ENCODE measurements at regions not wholly inside any gene's neighbourhood (a gene's known extent, or its start where the extent isn't known, plus 50 kb on each side); places are given as distances from the start of the nearest gene placed in this dataset.

DNA sequence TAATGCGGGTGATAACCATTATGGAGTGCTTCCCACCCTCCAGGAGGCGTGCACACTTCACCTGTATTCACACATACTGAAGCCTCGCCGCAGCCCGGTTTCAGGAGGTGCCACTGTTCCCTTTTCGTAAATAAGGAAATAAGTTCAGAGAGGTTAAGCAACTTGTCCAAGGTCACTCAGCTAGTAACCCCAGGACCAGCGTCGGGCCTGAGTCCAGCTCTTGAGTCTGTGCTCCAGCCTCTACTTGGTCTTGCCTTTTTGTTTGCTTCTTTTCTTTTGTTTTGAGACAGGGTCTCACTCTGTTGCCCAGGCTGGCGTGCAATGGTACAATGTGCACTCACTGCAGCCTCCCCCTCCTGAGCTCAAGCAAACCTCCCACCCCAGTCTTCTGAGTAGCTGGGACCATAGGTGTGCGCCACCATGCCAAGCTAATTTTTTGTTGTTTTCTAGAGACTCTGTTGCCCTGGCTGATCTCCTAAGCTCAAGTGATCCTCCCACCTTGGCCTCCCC is 63.5 kb upstream of the CIBAR2 start:
- Histone ChIP-seq H4K20me1 (ENCODE audit: insufficient read depth, low read length) (peaks cover 78% of the 10 kb centered on the region), H3K27ac (ENCODE audit: insufficient read depth, low read length) (no peak overlapping the region), H4K8ac (ENCODE audit: low read depth in 2 of 2, low read length in 2 of 2) (peak overlapping the region in 1 of 2 experiments; percentile 85; a peak in 2 of 4 replicates), H2AFZ (replicated peaks; ENCODE audit: low read length, poor library complexity) (no peak overlapping the region), H2AK5ac (ENCODE audit: low read depth, low read length) (peak overlapping the region; percentile 94), H3K27me3 (ENCODE audit: control insufficient read depth, insufficient read depth, low read length) (no peaks in the 10 kb centered on the region), H3K4me2 (ENCODE audit: low read depth, low read length) (no peak overlapping the region), H4K91ac (ENCODE audit: insufficient read depth, low read depth, low read length) (peak overlapping the region; percentile 94; the same call in 1 of the 2 replicates), H3K9me3 (ENCODE audit: control insufficient read depth, insufficient read depth, low read length) (no peaks in the 10 kb centered on the region), H3K4me1 (ENCODE audit: control insufficient read depth, insufficient read depth, low read length) (peaks cover 37% of the 10 kb centered on the region), H3K14ac (replicated peaks; ENCODE audit: low read depth, low read length) (no peak overlapping the region), H3K23ac (ENCODE audit: low read depth, low read length) (no peak overlapping the region), H3K79me1 (ENCODE audit: low read depth in 1 of 2, low read length in 2 of 2) (peaks cover 17 to 96% of the 10 kb centered on the region in 2 experiments), H3K18ac (ENCODE audit: low read depth, low read length) (no peak overlapping the region), H2BK5ac (ENCODE audit: low read depth, low read length, poor library complexity, severe bottlenecking) (peak overlapping the region; percentile 88), H3K36me3 (ENCODE audit: control insufficient read depth, insufficient read depth, low read length) (peaks cover 17% of the 10 kb centered on the region), H3K4me3 (ENCODE audit: insufficient read depth, low read depth, low read length) (no peak overlapping the region), H2BK20ac (ENCODE audit: low read depth, low read length) (peak overlapping the region; percentile 8), H3K9me1 (ENCODE audit: insufficient read depth, low read length) (peaks cover 9% of the 10 kb centered on the region), H2BK120ac (ENCODE audit: low read depth, low read length) (peak overlapping the region; percentile 96; the same call in 1 of the 2 replicates), H2AK9ac (replicated peaks; ENCODE audit: low read depth, low read length, poor library complexity) (peak overlapping the region; percentile 68), H4K5ac (ENCODE audit: low read depth, low read length) (no peak overlapping the region), H3K4ac (ENCODE audit: low read depth, low read length) (peak overlapping the region; percentile 95), H3K56ac (ENCODE audit: extremely low read depth, insufficient read depth, low read length) (no peak overlapping the region), H2BK15ac (ENCODE audit: low read depth, low read length) (0 out of 3 replicates have a peak overlapping the region, but pooled peaks have one; percentile 82), H3K9ac (ENCODE audit: low read depth, low read length) (no peak overlapping the region)
- DNase-seq (no peak), ATAC-seq (ENCODE audit: low read depth) (no peak)
- BruUV-seq (replicated peaks) = no TSS peak
- dilution Hi-C loops (cut with HindIII; ENCODE audit: low sequenced_read_pairs, unreplicated experiment) (no loop called here), in situ Hi-C loops (cut with MboI; ENCODE audit: low sequenced_read_pairs) (no loop called here), intact Hi-C loops (cut with micrococcal nuclease) (loop anchor here (2.0 kb wide), 1 partner anchor 17 kb away; no protein-coding TSS in a partner anchor)
- ChIA-PET POLR2A (ENCODE audit: unreplicated experiment) (interaction anchor here (1.3 kb wide), 1 partner anchor 27 kb away, joined by 3 read pairs; no protein-coding TSS in a partner anchor), CTCF (interaction anchor here (0.6 to 1.3 kb wide), 3 partner anchors 26 to 59 kb away, joined by 3 to 5 read pairs (median 4); no protein-coding TSS in a partner anchor)
- TF ChIP-seq MXI1 (IDR thresholded peaks at IDR 0.05; ENCODE audit: borderline replicate concordance, low read depth, low read length) (no peak), FOS (IDR thresholded peaks at IDR 0.05; ENCODE audit: low read depth, low read length) (no peak), CHD1 (IDR thresholded peaks at IDR 0.05; ENCODE audit: low read depth, low read length) (no peak), USF2 (IDR thresholded peaks at IDR 0.05; ENCODE audit: low read depth, low read length) (no peak), CEBPB (IDR thresholded peaks at IDR 0.05; ENCODE audit: low read depth, low read length) (no peak), MAZ (IDR thresholded peaks at IDR 0.05; ENCODE audit: borderline replicate concordance, low read depth, low read length) (no peak), BHLHE40 (IDR thresholded peaks at IDR 0.05; ENCODE audit: low read depth, low read length) (no peak), POLR2A (IDR thresholded peaks at IDR 0.05; ENCODE audit: low read depth, low read length) (no peak)
- 100% methylated on average over 3 of the region's 10 CpGs; no CpG with 5 or more reads in 1 of the 2 experiments for WGBS, 2 experiments (ENCODE audit: extremely low coverage in 2 of 2, insufficient read length in 1 of 2)

Measured in IMR-90 (cell line).